WI38 (cell line): ENCODE measurements at regions not wholly inside any gene's neighbourhood (a gene's known extent, or its start where the extent isn't known, plus 50 kb on each side); places are given as distances from the start of the nearest gene placed in this dataset.
A peak's percentile ranks its signal among the peaks of the same experiment; 100 is the strongest.
"Not testable (repeated sequence)": the region's sequence is repeated elsewhere in the genome, so short reads cannot be mapped to it uniquely, and the experiment has no call there.

Source experiments
- H3K4me3 ChIP-seq: 2 replicates; pipeline ENCODE4 v1.5.1; 2011; ENCODE audit warnings: low read depth, mild to moderate bottlenecking, control low read depth, low read length
- CTCF ChIP-seq: IDR thresholded peaks from 2 replicates; pipeline ENCODE4 v1.5.1; 2012; ENCODE audit warnings: low read depth, mild to moderate bottlenecking, control low read depth, low read length

- H3K4me3 ChIP-seq: no peak overlapping the region
Measured at GRCh38 chr1:148264374-148265276, 112.5 kb upstream of the NBPF11 start.

GRCh38 chr1:148263906-148264255 is 111.8 kb upstream of the NBPF11 start:
- peak overlapping the region; percentile 37 for H3K4me3 ChIP-seq
- no peak for TF ChIP-seq CTCF

More at GRCh38 chr1:148264374-148265276, 112.5 kb upstream of the NBPF11 start:
- no peak for TF ChIP-seq CTCF

- peak overlapping the region; percentile 37 for H3K4me3 ChIP-seq
Measured at GRCh38 chr1:148263128-148263905, 111.2 kb upstream of the NBPF11 start.

GRCh38 chr1:148261684-148262083 is 109.6 kb upstream of the NBPF11 start:
- H3K4me3 ChIP-seq: not testable (repeated sequence)

More at GRCh38 chr1:148263128-148263905, 111.2 kb upstream of the NBPF11 start:
- no peak for TF ChIP-seq CTCF

GRCh38 chr1:148257886-148258285 is 105.8 kb upstream of the NBPF11 start:
- not testable (repeated sequence) for H3K4me3 ChIP-seq

GRCh38 chr1:148254611-148255429 is 102.7 kb upstream of the NBPF11 start:
- peak; percentile 21; the same call in 1 of the 2 replicates for TF ChIP-seq CTCF

GRCh38 chr1:148253808-148254207 is 101.7 kb upstream of the NBPF11 start:
- not testable (repeated sequence) for H3K4me3 ChIP-seq

More at GRCh38 chr1:148254611-148255429, 102.7 kb upstream of the NBPF11 start:
- not testable (repeated sequence) for H3K4me3 ChIP-seq

- not testable (repeated sequence) for H3K4me3 ChIP-seq
Measured at GRCh38 chr1:148248798-148249197, 96.7 kb upstream of the NBPF11 start.

GRCh38 chr1:148246258-148246861 is 94.3 kb upstream of the NBPF11 start:
- H3K4me3 ChIP-seq: not testable (repeated sequence)

- not testable (repeated sequence) for H3K4me3 ChIP-seq
Measured at GRCh38 chr1:148245843-148246242, 93.8 kb upstream of the NBPF11 start.

GRCh38 chr1:148245443-148245842 is 93.4 kb upstream of the NBPF11 start:
- H3K4me3 ChIP-seq: not testable (repeated sequence)

- not testable (repeated sequence) for H3K4me3 ChIP-seq
Measured at GRCh38 chr1:148233250-148233649, 81.2 kb upstream of the NBPF11 start.

GRCh38 chr1:148228846-148229245 is 76.8 kb upstream of the NBPF11 start:
- not testable (repeated sequence) for H3K4me3 ChIP-seq
